ENCODE measurements at regions not wholly inside any gene's neighbourhood (a gene's known extent, or its start where the extent isn't known, plus 50 kb on each side); places are given as distances from the start of the nearest gene placed in this dataset.

- DNase-seq, result no peak
- no peaks in the 10 kb centered on the region for H3K4me1 ChIP-seq (replicated peaks in 1 of 2)
- TF ChIP-seq, protein P1, sequence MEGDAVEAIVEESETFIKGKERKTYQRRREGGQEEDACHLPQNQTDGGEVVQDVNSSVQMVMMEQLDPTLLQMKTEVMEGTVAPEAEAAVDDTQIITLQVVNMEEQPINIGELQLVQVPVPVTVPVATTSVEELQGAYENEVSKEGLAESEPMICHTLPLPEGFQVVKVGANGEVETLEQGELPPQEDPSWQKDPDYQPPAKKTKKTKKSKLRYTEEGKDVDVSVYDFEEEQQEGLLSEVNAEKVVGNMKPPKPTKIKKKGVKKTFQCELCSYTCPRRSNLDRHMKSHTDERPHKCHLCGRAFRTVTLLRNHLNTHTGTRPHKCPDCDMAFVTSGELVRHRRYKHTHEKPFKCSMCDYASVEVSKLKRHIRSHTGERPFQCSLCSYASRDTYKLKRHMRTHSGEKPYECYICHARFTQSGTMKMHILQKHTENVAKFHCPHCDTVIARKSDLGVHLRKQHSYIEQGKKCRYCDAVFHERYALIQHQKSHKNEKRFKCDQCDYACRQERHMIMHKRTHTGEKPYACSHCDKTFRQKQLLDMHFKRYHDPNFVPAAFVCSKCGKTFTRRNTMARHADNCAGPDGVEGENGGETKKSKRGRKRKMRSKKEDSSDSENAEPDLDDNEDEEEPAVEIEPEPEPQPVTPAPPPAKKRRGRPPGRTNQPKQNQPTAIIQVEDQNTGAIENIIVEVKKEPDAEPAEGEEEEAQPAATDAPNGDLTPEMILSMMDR (IDR thresholded peaks at IDR 0.05), result no peak
- TF ChIP-seq POLR2A (IDR thresholded peaks at IDR 0.05), result no peak
- intact Hi-C loops (cut with DNase I), result no loop called here
- no peaks in the 10 kb centered on the region for H3K9me3 ChIP-seq (replicated peaks in 1 of 3)
- no peaks in the 10 kb centered on the region for H3K36me3 ChIP-seq (replicated peaks in 1 of 2)
- WGBS, 4 donors, result 84 to 93% (median 88%) methylated on average over 2 of the region's 2 CpGs
- H3K27me3 ChIP-seq, result no peaks in the 10 kb centered on the region
- H3K27ac ChIP-seq, result no peak overlapping the region
- H3K4me3 ChIP-seq, result no peak overlapping the region
Observed at GRCh38 chr18:22624176-22624575, 206.5 kb upstream of the CTAGE1 start.

DNA sequence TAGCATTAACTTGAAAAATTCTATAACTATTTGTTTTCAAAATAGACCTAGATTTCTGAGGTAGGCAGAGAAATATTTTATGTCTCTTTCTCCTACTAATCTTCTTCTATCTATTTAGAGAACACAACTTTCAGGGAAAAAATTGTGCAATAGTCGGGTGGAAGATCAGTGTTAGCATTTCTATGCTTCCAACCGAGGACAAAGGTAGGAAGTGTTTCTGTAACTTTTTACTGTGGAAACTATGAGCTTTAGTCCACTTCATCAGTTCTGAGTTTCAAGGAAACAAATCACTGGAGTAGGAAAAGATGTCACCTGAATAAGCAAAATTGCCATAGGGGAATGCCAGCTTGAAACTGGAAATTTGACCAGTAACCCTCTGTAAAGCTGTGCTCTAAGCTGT is 207.7 kb upstream of the CTAGE1 start:
- Histone ChIP-seq H3K36me3 (replicated peaks in 1 of 2) (no peaks in the 10 kb centered on the region), H3K27ac (no peak overlapping the region), H3K27me3 (no peaks in the 10 kb centered on the region), H3K9me3 (replicated peaks in 1 of 3) (no peaks in the 10 kb centered on the region), H3K4me3 (no peak overlapping the region), H3K4me1 (replicated peaks in 1 of 2) (no peaks in the 10 kb centered on the region)
- intact Hi-C loops (cut with DNase I), result no loop called here
- TF ChIP-seq, protein P1 (IDR thresholded peaks at IDR 0.05), result no peak
- TF ChIP-seq POLR2A (IDR thresholded peaks at IDR 0.05), result no peak
- 74 to 85% (median 81%) methylated on average over 2 of the region's 2 CpGs for WGBS, 4 donors
- no peak for DNase-seq

DNA sequence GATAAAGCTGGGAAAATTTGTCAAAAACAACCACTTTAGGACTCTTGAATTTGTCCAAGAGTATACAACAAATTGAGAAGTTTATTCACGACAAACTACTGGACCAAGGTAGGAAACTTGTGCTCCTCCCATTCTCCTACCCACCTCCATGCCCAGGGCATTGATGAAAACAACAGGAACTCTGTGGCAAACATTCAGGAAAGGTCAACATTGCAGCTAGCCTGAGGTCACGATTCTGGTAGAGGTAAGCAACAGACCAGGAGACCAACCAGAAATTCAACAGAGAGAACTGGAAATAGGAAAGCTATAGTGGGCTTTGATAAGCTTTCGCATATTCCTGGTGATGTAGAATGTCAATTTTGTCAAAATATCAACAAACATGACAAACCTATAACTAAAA is 209.1 kb upstream of the CTAGE1 start:
- no peaks in the 10 kb centered on the region for H3K9me3 ChIP-seq (replicated peaks in 1 of 3)
- H3K4me1 ChIP-seq (replicated peaks in 1 of 2), result peaks cover 0 to 1% of the 10 kb centered on the region in 2 donors
- no peaks in the 10 kb centered on the region for H3K27me3 ChIP-seq
- no peak overlapping the region for H3K4me3 ChIP-seq
- no peaks in the 10 kb centered on the region for H3K36me3 ChIP-seq (replicated peaks in 1 of 2)
- intact Hi-C loops (cut with DNase I), result no loop called here
- H3K27ac ChIP-seq, result no peak overlapping the region
- WGBS, 4 donors, result 85 to 94% (median 89%) methylated on average over 3 of the region's 3 CpGs
- no peak for DNase-seq
- no peak for TF ChIP-seq POLR2A (IDR thresholded peaks at IDR 0.05)
- TF ChIP-seq, protein P1 (IDR thresholded peaks at IDR 0.05), result no peak

GRCh38 chr18:22627506-22627905 is 209.8 kb upstream of the CTAGE1 start:
- Histone ChIP-seq H3K4me3 (no peak overlapping the region), H3K36me3 (replicated peaks in 1 of 2) (no peaks in the 10 kb centered on the region), H3K27ac (no peak overlapping the region), H3K27me3 (no peaks in the 10 kb centered on the region), H3K9me3 (replicated peaks in 1 of 3) (no peaks in the 10 kb centered on the region), H3K4me1 (replicated peaks in 1 of 2) (peaks cover 4 to 7% of the 10 kb centered on the region in 2 donors)
- intact Hi-C loops (cut with DNase I), result no loop called here
- no peak for TF ChIP-seq POLR2A (IDR thresholded peaks at IDR 0.05)
- TF ChIP-seq, protein P1 (IDR thresholded peaks at IDR 0.05), result no peak
- 86 to 96% (median 90%) methylated on average over 1 of the region's 1 CpG for WGBS, 4 donors
- no peak for DNase-seq

Data from adrenal gland (tissue), 9 donors.